Progenitor cell of endocrine pancreas (in vitro differentiated cells): ENCODE measurements at regions not wholly inside any gene's neighbourhood (a gene's known extent, or its start where the extent isn't known, plus 50 kb on each side); places are given as distances from the start of the nearest gene placed in this dataset.

Experiments
- DNase-seq: peaks from one replicate; pipeline ENCODE4 v3.0.0; 2021; ENCODE audit warnings: low spot score; ENCODE audit not compliant: unreplicated experiment
- H3K27ac Mint-ChIP-seq: 2 replicates; pipeline ENCODE4 v1.8.0; 2021; ENCODE audit warnings: mild to moderate bottlenecking, moderate library complexity, mixed read lengths
- H3K27me3 Mint-ChIP-seq: 2 replicates; pipeline ENCODE4 v1.8.0; 2021; ENCODE audit warnings: mixed read lengths
- H3K36me3 Mint-ChIP-seq: 2 replicates; pipeline ENCODE4 v1.8.0; 2022; ENCODE audit warnings: mixed read lengths; ENCODE audit not compliant: insufficient read depth
- H3K4me1 Mint-ChIP-seq: 2 replicates; pipeline ENCODE4 v1.8.0; 2021; ENCODE audit warnings: low read depth, mixed read lengths
- H3K4me3 Mint-ChIP-seq: 2 replicates; pipeline ENCODE4 v1.8.0; 2021; ENCODE audit warnings: low read depth, mild to moderate bottlenecking, moderate library complexity, mixed read lengths
- H3K9me3 Mint-ChIP-seq: 2 replicates; pipeline ENCODE4 v1.8.0; 2021; ENCODE audit warnings: low read depth, mixed read lengths
- CTCF ChIP-seq: fragments of 200-600 bp; sonication (generic); IDR thresholded peaks from one replicate; pipeline ENCODE4 v1.5.0; 2021; ENCODE audit warnings: antibody characterized with exemption, mild to moderate bottlenecking; ENCODE audit not compliant: unreplicated experiment

- TF ChIP-seq CTCF: no peak
- DNase-seq: no peak
- Mint-ChIP-seq H3K27me3 (peaks cover 3% of the 10 kb centered on the region), H3K27ac (no peak overlapping the region), H3K4me3 (no peak overlapping the region), H3K9me3 (peaks cover 5% of the 10 kb centered on the region), H3K4me1 (peaks cover 34% of the 10 kb centered on the region), H3K36me3 (no peaks in the 10 kb centered on the region)
These were observed 343.4 kb upstream of the KITLG start for GRCh38 chr12:88923631-88924030.

GRCh38 chr12:88922816-88923215 lies 342.5 kb upstream of the KITLG start:
- peaks cover 35% of the 10 kb centered on the region for H3K4me1 Mint-ChIP-seq
- H3K27me3 Mint-ChIP-seq: peaks cover 3% of the 10 kb centered on the region
- DNase-seq: no peak
- no peak overlapping the region for H3K4me3 Mint-ChIP-seq
- no peak overlapping the region for H3K27ac Mint-ChIP-seq
- no peaks in the 10 kb centered on the region for H3K36me3 Mint-ChIP-seq
- H3K9me3 Mint-ChIP-seq: peaks cover 5% of the 10 kb centered on the region
- TF ChIP-seq CTCF: no peak

- H3K4me1 Mint-ChIP-seq: peaks cover 29% of the 10 kb centered on the region
- peaks cover 5% of the 10 kb centered on the region for H3K9me3 Mint-ChIP-seq
- no peak for DNase-seq
- TF ChIP-seq CTCF: no peak
- peaks cover 3% of the 10 kb centered on the region for H3K27me3 Mint-ChIP-seq
- no peak overlapping the region for H3K4me3 Mint-ChIP-seq
- no peaks in the 10 kb centered on the region for H3K36me3 Mint-ChIP-seq
- no peak overlapping the region for H3K27ac Mint-ChIP-seq
These were observed 341.7 kb upstream of the KITLG start for GRCh38 chr12:88921890-88922532.

GRCh38 chr12:88921434-88921833 lies 341.2 kb upstream of the KITLG start:
- peaks cover 5% of the 10 kb centered on the region for H3K9me3 Mint-ChIP-seq
- no peak for DNase-seq
- no peaks in the 10 kb centered on the region for H3K36me3 Mint-ChIP-seq
- peaks cover 3% of the 10 kb centered on the region for H3K27me3 Mint-ChIP-seq
- H3K27ac Mint-ChIP-seq: no peak overlapping the region
- no peak for TF ChIP-seq CTCF
- no peak overlapping the region for H3K4me3 Mint-ChIP-seq
- H3K4me1 Mint-ChIP-seq: peaks cover 25% of the 10 kb centered on the region

- Mint-ChIP-seq H3K36me3 (peaks cover 3% of the 10 kb centered on the region), H3K27ac (no peak overlapping the region), H3K4me1 (peaks cover 11% of the 10 kb centered on the region), H3K4me3 (no peak overlapping the region), H3K9me3 (peaks cover 11% of the 10 kb centered on the region), H3K27me3 (peaks cover 3% of the 10 kb centered on the region)
- DNase-seq: no peak
- TF ChIP-seq CTCF: no peak
These were observed 337.9 kb upstream of the KITLG start for GRCh38 chr12:88918161-88918560.
